Fibroblast of skin of back (primary cell): ENCODE measurements at regions not wholly inside any gene's neighbourhood (a gene's known extent, or its start where the extent isn't known, plus 50 kb on each side); places are given as distances from the start of the nearest gene placed in this dataset.

ENCODE experiments used
- DNase-seq: peaks from one replicate; pipeline ENCODE4 v3.0.0-alpha.2; 2013

DNA sequence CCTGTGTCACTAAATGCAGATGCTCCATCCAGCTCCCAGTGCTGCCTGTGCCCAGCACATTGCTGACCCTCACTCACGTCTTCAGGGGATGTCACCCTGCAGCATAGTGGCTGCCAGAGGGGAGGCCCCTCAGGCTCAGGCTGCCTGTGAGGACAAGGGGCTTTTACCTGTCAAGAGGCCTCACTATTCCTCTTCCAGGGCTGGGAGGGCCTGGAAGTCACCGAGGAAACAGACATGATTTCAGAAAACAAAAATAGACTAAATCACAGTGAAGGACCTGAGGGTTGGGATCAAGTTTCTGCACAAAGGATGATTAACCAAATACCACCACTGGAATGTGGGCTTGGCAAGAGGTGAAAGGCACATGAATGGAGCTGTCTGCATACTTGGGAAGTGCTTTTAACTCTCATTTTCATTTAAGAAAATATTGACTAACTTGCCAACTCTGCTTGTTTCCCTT is 1202.3 kb downstream of the BCL11B start:
- DNase-seq, result peak; percentile 82

DNA sequence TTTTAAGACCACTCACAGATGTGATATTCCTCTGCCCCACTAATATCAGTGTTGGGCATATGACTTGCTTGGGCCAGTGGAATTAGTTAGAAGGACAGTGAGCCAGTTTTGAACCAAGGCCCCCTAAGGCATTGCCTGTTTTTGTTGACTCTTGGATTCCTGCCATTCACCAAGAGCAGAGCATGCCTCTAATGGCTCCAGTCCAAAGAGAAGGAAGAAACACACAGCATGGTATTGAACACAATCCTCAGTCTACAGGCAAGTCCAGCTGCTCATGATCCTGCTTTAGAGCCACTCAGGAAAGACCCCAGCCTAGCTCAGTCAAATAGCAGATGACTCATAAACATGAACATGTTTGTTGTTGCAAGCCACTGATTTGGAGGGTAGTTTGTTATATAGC is 1201.5 kb downstream of the BCL11B start:
- DNase-seq, result peak; percentile 8

DNA sequence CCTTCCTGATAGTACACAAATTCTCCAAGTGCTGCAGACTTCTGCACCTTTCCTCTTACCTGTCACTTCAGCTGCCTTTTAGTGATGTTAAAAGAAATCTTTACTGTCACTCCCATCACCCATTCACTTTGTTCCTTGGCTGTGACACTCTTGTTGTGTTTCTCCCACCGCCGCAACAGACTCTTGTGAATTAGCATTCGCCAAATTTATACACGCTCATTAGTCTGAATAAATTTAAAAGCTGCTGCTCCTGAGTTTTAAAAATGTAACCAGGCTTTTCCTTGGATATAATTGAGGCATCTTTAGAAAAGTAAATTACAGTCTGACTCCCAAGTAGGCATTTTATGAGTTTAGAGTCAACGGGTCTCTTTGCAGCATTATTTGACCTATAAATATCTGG is 1197.9 kb downstream of the BCL11B start:
- DNase-seq, result no peak

DNA sequence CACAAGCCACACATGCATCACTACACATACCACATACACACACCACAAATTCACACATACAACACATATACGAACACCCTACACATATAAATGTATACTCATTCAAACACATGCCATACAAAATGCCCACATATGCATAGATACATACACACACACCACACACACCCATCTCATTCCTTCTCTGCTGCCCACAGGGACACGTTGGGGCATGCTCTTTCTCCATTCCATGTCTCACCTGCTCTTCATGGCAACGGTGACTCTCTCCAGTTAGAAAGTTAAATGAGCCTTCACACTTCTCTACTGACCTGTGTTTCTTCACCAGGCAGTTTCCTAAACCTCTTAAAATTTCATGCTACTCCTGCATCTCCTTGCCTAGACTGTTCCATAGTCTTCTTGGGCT is 1194.8 kb downstream of the BCL11B start:
- no peak for DNase-seq

DNA sequence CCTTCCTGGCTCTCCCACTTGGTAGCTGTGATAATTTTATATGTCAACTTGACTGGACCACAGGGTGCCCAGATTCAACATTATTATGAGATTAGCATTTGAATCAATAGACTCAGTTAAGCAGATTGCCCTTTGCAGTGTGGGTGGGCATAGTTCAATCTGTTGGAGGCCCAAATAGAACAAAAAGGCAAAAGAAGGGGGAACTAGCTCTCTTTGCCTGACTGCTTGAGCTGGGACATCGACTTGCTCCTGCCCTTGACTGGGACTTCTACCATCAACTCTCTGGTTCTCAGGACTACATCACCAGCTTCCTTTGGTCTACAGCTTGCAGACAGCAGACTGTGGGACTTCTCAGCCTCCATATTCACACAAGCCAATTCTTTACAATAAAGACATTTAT is 1189.2 kb downstream of the BCL11B start:
- DNase-seq, result no peak

DNA sequence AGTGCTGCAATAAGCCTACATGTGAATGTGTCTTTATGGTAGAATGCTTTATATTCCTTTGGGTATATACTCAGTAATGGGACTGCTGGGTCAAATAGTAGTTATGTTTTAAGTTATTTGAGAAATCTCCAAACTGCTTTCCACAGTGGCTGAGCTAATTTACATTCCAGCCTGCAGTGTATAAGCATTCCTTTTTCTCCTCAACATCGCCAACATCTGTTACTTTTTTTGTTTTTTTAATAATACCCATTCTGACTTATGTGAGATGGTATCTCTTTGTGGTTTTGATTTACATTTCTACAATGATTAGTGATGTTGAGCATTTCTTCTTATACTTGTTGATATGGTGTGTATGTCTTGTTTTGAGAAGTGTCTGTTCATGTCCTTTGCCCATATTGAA is 1186.2 kb downstream of the BCL11B start:
- peak; percentile 86 for DNase-seq

DNA sequence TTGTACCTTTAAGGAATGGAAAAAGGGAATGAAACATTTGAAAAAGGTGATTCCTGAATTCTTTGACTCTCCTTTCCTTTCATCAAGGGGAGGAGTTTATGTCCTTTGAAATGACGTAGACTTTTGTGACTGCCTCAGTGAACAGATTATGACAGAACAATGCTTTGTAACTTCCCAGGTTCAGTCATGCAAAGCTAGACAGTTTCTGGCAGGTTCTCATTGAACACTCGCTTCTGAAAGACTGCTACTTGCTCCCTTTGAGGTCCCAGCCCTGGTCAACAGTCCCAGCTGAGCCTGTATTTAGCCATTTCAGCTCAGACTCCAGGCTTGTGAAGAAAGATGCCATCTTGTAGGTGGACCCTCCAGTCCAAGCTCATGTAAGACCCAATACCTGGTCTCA is 1178.9 kb downstream of the BCL11B start:
- no peak for DNase-seq

DNA sequence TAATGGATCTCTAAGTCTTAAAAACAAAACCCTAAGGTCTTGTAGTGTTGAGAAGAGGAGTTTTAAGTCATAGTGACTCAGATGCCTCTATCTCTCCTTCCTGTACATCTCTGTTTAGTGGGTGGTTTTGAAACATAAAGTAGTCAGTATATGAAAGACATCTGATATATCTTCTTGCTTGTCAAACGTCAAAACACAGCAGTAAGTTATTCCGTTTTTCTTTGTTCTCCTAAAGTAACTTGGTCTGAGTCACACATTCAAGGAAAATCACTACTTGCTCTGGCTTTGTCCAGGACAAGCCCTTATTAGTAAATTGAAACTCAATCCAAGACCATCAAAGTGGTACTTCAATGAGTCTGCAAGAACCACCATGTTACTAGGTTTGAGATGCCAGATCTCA is 1172.5 kb downstream of the BCL11B start:
- no peak for DNase-seq

DNA sequence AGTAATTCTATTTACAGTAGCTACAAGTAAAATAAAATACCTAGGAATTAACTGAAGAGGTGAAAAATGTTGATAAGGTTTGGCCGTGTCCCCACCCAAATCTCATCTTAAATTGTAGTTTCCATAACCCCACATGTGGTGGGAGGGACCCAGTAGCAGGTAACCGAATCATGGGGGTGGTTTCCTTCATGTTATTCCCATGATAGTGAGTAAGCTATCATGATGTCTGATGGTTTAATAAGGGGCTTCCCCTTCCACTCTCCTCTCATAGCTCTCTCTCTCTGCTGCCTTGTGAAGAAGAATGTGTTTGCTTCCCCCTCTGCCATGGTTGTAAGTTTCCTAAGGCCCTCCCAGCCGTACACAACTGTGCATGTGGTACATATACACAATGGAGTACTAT is 1170.7 kb downstream of the BCL11B start:
- DNase-seq, result no peak

DNA sequence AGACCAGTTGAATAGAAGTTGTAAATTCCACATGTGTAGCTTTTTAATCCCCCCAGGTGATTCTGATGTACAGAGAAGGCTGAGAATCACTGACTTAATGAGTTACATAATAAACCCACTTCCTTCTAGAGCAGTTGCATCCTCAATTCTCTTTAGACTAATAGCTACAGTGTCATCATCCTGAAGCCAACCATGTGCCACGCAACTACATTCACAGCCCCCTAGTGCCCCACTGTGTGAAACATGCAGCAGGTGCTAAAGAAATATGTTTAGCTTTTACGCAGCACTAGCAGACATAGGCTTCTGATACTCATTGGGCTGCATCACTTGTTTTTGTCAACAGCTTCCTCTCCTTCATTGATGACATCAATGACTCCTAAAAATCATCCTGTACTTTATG is 1168.3 kb downstream of the BCL11B start:
- no peak for DNase-seq

DNA sequence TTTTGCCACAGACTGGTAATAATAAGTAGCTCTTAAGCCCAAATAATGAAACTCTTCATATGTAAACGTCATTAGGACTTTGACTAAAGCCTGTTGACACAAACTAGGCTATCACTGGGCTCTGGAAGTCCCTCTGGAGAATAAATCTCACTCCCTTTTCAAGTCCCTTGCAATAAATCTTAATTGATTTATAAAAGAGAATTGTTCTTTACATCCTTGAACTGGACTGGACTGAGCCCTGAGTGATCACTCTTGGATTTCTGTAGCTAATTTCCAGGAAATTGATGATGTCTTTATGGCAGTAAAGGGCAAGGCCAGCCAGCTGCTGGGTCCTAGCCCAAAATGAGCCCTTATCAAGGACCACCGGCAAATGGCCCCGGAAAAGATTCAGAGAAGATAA is 1162.7 kb downstream of the BCL11B start:
- DNase-seq, result no peak

DNA sequence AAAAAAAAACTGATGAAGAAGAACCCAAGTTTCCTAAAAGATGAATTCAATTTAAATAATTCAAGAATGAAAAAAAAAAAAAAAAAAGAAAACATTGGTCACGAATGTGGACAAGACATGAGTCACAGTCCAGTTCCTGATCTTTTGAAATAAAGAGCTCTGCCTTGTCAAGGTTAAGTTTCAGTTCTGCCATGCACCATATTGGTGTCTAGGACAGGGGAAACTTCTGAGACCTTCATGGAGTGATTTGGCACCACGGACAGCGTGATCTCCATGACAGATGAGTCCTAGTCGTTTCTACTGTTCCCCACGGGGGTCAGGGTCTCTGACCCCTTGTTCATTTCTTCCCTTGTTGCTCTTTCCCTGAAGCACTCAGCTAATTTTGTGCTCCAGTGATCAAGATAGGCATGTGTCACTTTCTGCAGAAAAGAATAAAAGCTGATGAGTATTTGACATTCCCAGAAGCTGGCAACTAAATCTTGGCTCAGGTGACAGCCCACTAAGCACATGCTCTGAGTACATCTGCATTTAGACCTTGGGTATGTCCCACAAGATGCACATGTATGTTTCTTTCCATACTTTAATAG is 1159.7 kb downstream of the BCL11B start:
- peak; percentile 61 for DNase-seq

DNA sequence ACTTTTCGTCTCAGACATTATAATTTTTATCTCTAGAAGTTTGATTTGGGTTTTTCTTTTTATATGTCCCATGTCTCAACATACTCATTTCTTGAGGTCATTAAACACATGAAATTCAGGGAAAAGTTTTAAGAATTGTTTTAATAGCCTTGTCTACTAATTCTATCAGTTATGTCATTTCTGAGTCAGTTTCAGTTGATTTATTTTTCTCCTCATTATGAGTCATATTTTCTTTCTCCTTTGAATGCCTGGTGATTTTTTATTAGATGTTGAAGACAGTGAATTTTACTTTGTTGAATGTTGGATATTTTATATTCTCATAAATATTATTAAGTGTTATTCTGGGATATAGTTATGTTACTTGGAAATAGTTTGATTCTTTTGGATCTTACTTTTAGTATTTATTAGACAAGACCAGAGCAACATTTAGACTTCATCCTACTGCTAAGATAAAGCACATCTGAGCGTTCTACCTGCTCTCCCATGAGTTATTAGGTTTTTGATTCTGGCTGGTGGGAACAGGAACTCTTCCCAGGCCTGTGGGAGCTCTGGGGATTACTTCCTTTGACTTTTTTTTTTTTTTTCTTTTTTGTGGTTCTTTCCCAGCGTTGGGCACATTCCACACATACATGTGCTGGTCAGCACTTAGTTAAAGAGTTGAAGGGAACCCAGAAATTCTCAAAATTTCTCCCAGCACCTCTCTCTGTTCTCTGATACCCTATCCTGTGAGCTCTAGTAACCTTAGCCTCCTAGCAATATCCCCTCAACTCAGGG is 1157.7 kb downstream of the BCL11B start:
- peak; percentile 88 for DNase-seq

DNA sequence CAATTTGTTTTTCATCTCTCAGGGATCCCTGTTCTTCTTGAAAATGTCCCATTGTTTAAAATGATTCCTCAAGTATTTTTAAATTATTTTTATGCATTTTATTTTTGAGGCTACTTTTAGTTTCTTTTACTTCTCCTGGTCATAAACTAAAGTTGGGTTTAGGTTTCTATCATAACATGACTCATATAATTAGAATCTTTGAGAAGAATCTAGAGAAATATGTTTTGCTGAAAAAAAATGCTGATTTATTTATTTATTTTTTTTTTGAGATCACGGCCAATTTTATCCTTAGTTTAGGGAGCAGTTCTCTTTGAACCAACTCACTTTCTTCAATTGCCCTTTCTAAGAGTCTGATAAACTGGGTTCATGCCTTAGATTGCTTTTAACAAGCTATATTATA is 1157.1 kb downstream of the BCL11B start:
- DNase-seq, result peak; percentile 73

DNA sequence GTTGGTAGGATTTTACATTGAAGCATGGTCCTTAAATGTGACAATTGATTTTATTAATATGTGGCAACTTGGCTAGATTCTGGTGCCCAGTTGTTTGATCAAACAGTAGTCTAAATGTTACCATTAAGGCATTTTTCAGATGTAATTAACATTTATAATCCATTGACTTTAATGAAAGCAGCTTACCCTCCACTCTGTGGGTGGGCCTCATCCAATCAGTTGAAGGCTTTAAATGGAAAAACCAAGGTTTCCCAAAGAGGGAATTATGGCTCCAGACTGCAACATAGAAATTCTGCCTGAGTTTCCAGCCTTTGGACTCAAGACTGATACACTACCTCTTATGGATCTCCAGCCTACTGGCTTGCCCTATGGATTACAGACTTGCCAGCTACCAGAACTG is 1153.2 kb downstream of the BCL11B start:
- no peak for DNase-seq

DNA sequence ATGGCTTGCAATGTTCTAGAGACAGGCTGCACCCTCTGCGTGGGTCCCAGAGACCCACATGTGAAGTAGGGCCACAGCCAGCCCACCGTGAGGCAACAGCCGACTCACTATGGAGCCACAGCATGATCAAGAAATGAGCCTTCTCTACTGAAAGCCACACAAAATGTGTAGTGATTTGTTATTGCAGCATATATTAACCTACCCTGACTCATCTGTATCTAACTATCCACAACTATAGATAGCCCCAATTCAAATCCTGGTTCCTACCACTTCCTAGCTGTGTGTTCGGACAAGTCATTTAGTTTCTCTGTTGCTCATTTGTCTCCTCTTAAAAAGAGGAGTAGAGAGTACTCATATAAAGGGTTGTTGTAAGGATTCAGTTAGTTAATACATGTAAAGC is 1152.3 kb downstream of the BCL11B start:
- DNase-seq, result no peak

DNA sequence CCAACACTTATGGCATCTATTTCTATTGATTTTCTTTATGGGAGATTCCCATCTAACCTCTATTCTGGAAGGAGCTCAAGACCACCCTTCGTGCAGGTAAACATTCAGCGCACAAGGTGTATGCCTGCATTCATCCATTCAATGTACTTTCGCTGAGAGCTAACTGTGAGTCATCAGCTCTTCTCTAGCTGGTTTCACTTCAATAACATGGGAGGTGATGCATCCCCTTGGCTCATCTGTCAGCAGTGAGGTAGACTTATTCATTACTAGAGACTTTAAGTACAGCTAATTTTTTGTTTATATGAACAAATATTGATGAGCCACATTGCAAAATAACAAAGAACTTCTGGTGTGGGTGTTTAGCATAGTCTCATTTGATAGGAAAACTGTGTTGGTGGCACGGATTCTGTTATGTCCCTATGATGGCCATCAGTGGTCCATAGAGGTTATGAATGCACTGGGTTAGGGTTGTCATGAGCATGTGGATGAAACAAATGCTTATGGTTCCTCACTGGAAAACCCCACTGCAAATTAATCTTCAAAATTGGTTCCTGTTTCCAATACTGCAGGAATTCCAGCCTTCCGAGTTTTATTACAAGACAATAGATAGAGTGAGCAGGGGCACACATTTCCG is 1151.0 kb downstream of the BCL11B start:
- no peak for DNase-seq

DNA sequence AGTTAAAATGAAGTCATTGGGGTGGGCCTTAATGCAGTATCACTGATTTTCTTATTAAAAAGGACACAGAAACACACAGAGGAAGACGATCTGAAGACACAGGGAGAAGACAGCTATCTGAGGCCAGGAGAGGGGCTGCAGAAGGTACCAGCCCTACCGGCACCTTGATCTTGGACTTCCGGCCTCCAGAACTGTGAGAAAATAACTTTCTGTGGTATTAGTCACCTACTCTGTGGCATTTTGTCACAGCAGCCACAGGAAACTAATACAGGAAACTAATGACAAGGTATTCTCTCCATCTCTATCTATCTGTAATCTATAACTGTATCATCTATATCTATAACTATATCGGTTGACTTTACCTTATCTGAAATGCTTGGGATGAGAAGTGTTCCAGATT is 1149.5 kb downstream of the BCL11B start:
- DNase-seq, result no peak

DNA sequence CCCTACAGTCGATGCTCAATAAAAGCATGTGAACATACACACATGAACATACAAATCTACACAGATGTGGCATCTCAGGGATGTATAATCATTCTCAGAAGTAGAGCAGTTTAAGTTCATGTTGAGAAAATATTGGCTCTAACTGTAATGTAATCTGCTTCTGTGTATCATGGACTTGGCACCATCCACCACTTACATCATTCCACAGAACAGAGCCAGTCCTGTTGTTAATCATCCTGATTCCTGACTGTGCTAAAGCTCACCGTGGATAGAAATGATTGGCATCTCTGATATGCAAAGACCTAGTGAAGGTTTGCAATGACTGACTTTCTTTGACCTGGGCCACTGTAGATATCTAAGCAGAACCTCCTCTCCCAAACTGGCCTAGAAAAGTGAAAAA is 1141.3 kb downstream of the BCL11B start:
- DNase-seq, result peak; percentile 26

DNA sequence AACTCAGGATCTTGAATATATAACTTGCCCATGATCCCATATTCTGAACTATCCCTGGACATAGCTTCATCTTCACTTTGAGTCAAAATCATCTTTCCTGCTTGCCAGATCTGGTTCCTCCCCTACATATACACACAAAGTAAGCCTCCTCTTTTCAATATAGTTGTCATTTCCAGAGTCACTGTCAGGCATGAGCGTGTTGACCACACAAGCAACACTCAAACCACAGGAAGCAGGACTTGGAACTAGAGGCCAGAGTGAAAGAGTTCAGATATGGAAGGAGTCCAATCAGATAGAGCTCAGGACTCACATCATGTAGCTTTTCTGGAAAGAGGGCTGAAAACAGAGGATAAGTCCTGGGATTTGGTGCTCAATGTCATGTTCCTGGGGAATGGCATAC is 1140.6 kb downstream of the BCL11B start:
- peak; percentile 65 for DNase-seq

DNA sequence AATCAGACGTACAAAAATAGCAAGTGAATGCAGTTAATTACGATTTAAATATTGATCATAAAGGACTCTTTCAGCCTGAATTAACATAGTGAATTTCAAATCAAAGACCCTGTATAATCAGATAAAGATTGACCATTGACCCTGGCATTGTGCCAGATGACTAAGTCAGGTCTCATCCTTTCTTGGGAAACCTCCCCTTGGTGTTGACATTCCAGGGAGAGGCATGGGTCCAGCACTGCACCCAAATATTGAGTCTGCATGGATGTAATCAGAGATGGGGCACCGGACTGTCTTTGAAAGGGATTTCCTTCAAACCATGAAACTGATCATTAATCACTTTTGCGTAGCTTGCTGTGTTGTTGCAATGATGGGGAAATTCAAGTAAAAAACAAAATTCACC is 1138.2 kb downstream of the BCL11B start:
- DNase-seq, result no peak

DNA sequence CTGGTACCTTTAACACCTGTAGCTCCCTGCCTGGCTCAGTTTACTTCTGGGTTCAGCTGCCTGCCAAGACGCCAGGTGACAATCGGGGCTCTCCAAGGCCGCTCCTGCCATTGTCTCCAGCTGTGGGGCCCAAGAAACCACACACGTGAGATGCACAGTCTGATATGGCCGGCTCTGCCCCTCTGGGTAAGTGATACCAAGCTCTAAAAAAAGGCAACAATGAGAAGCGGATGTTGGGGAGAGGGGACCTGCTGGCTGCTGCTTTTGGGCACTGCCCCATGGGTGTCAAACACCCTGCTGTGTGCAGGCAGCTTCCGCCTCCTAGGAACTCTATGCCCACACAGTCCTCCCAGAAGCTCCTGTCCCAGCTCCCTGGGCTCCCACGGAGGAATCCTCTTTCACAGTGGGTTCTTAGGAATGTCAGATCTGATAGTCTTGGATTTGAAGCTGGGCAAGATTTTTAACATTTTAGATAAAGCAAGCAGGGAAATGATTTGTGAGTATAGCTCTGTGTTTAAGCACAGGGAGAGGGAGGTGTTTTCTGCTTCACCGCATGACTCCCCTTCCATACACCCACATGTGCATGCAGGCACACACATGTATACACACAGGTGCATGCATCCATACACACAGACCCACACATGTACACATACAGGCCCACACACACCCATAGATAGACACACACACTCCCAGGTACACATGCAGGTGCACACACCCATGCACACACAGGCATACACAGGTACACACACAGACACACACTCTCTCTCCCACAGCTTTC is 1135.8 kb downstream of the BCL11B start:
- no peak for DNase-seq
